GM21423 (cell line): ENCODE measurements at regions not wholly inside any gene's neighbourhood (a gene's known extent, or its start where the extent isn't known, plus 50 kb on each side); places are given as distances from the start of the nearest gene placed in this dataset.

Source experiments
- ATAC-seq: cut with Tn5 transposase; IDR thresholded peaks from one replicate; pipeline ENCODE4 v1.9.1; 2021; ENCODE audit warnings: mild to moderate bottlenecking, moderate library complexity; ENCODE audit not compliant: unreplicated experiment

- ATAC-seq = no peak
These were observed 119.4 kb upstream of the PLEKHA5 start for GRCh38 chr12:19010087-19010486.

- ATAC-seq = no peak
These were observed 118.8 kb upstream of the PLEKHA5 start for GRCh38 chr12:19010726-19011125.

- ATAC-seq = no peak
These were observed 116.6 kb upstream of the PLEKHA5 start for GRCh38 chr12:19012965-19013364.

- ATAC-seq = no peak
These were observed 115.3 kb upstream of the PLEKHA5 start for GRCh38 chr12:19014240-19014639.

DNA sequence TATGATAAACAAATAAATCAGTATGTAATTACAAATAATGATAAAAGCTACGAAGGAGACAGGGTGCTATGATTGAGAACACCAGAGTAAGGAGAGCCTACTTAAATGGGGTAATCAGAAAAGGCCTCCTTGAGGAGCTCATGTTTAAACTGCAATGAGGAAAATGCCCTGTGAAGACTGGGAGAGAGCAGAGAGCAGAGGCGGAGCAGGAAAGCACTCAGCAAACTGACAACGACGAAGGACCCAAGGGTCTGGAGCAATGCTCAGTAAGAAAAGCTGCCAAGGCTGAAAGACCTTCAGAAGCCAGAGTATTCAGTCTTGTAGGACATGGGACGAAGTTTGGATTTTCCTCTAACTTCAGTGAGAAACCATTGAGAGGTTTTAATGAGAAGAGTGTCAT is 114.2 kb upstream of the PLEKHA5 start:
- ATAC-seq = no peak

GRCh38 chr12:19018302-19018970 is 111.1 kb upstream of the PLEKHA5 start:
- no peak for ATAC-seq

- ATAC-seq = no peak
These were observed 108.3 kb upstream of the PLEKHA5 start for GRCh38 chr12:19021240-19021639.

GRCh38 chr12:19021646-19022045 is 107.9 kb upstream of the PLEKHA5 start:
- ATAC-seq = no peak

DNA sequence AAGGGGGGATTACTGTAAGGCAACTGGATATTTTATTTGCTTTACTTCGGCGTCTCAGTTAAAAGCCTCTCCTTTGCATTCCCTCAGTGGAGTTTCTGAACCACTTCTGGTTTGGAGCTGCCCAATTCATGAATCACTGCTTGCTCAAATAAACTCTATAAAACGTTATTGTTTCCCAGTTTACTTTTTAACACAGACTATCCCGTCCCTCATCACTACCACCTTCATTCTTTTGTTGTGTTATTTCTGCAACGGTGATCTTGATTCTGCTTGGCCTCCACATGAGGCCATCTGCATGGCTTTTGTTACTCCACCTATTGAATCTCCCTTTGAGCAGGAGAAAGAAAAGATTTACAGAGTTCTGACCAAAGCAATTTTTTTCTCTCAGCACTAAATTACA is 104.0 kb upstream of the PLEKHA5 start:
- ATAC-seq = no peak

GRCh38 chr12:19026034-19026433 is 103.5 kb upstream of the PLEKHA5 start:
- ATAC-seq = no peak

DNA sequence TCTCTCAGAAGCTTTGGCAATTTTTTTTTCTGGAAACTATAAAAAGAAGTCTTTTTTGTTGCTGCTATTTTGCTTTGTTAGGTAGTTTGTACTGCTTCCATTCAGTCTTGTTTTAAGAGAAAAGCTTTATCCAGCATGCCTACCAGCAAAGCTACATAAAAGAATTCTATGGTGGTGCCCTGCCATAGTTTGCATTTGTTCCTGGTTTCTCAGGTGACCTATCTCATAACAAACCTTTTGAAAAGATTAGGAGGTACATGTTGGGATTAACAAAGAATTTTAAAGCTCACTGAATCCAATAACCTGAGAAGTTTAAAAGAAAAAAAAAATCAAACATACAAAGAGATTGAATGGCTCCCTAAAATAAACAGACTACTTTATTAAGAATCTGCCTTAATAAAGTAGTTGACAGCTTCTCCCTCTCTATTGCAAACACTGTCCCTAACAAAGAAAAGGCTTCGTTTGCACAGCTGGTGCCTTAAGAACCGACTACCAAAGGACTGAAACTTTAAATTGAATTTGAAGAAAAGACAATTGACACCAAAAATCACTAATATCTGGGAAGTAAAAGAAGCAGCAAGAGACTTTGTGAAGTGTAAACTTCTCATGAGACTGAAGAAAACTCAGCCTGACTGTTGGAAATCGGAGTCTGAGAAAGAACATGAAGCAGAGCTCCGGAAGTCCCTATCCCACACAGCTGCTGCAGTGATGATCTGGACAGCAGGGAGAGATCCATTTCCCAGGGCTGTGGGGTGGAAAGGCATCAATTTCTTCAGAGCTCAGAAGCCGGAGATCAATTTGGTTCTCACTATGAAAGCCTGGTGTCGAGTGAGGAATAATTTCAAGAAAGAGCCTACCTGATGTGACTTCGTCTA is 102.7 kb upstream of the PLEKHA5 start:
- ATAC-seq = no peak

DNA sequence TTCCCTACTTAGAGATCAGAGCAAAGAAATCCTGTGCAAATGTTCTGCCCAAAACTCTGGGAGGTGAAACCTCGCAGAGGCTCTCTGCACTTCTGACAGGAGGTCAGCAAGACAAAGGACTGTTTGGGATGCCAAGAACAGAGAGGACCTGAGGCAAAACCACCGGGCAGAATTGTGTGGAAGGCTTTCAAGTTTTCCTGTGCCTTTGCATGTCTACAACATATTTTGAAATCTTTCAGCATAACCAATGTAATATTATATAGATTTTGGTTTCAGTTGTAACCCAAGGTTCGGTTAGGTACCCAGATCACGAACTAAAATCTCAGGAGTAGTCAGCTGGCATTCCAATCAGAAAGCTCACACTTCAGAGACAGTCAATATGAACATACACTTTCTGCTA is 99.4 kb upstream of the PLEKHA5 start:
- no peak for ATAC-seq

DNA sequence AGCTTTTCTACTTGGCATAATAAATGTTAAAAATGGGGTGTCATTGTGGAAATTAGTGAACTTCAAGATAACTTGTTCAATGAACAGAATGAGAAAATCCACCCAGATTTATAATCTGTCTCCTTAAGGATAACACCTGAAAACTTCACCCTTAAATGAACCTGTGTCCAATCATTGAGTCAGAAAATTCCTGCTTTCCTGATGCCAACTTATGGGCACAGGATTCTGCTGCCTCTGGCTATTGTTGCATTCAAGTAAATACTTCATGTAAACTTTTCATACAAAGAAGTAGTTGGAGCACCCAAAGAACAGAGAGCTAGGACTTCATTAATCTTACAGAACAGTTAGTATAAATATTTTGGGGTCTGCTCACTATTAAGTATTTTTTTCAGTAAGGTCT is 98.9 kb upstream of the PLEKHA5 start:
- ATAC-seq = no peak

DNA sequence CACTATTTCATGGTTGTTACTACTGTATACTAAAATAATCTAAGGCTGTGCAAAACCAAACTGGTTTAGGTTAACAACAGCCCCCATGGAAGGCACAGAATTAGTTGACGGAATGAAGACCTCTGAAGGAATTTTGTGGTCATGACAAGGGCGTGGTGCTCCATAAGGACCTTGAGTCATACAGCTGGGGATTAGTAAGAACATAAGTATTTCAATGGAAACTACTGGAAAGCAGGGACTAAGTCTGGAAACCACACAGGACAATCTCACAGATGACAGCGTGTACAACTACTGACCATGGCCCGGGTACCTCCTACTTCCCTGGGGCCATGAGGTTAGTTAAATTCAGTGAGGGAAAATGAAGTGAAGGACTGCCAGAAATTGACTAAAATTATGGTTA is 98.5 kb upstream of the PLEKHA5 start:
- no peak for ATAC-seq

- ATAC-seq = no peak
These were observed 96.7 kb upstream of the PLEKHA5 start for GRCh38 chr12:19032826-19033225.

GRCh38 chr12:19033244-19033643 is 96.3 kb upstream of the PLEKHA5 start:
- no peak for ATAC-seq

DNA sequence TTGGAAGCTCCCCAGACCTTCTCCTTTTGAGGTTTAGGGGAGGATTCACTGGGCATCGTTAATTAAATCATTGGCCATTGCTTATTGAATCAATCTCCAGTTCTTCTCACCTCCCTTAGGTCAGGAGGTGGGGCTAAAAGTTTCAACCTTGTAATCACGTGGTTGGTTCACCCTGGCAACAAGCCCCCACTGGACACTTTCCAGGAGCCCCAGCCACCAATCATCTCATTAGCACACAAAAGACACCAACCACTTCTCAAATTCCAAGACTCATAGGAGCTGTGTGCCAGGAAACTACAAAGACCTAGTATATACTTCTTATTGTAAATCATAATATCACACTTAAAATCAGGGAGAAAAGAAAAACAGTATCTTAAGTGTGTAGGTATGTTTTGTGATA is 94.6 kb upstream of the PLEKHA5 start:
- ATAC-seq = no peak

DNA sequence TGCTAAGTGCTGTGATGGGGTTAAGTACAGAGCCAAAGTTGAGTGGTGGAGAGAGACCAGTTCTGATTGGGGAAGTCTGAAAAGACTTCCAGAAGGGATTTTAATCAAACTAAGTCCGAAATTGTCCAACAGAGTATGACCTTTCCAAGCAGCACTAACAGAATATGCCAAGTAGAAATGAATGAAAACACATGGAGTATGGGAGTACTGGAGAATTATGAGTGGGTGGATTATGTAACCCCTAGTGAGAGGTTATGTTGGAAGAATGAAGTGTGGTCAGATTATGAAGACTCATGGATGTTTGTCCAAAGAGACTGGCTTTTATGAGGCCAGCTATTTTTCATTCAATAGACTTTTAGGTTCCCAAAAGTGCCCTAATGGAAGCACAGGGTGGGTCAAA is 94.0 kb upstream of the PLEKHA5 start:
- no peak for ATAC-seq

- ATAC-seq = no peak
These were observed 92.7 kb upstream of the PLEKHA5 start for GRCh38 chr12:19036673-19037357.

DNA sequence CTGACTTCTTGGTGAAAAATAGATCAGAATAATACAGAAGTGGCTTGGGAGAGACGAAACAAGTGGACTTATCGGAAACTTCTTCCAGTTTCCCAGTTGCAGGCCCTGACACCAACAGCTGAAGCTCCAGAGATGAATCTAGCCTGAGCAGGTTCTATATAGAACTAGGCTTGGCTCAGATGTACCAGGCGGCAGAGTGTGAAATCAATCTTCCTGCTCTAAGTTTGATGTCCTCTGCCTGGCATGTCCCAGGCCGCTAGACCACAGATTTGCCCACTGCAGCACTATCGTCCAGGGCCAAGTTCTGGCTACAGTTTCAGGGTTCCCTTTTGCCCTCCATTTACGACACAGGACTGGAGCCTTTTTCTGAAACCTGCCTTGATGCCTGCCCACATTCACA is 91.3 kb upstream of the PLEKHA5 start:
- no peak for ATAC-seq

DNA sequence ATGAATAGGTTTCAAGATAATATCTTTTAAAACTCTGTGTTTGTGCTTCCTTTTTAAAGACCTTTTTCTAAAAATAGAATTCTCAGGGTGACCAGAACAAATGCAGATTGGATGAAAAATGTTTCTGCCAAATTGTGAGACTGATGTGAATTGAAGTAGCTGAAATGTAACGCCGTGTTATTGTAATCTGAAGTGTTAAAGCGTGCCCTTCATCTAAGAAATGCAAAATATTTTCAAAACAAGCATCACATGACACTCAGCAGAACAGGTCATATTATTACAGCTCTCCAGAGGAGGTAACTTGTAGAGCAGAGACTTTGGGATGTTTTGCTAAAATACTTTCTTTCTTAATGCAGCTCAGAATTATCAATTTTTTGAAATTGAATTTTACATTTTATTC is 90.0 kb upstream of the PLEKHA5 start:
- no peak for ATAC-seq

GRCh38 chr12:19042221-19042620 is 87.3 kb upstream of the PLEKHA5 start:
- ATAC-seq = no peak
